ENCODE measurements at regions not wholly inside any gene's neighbourhood (a gene's known extent, or its start where the extent isn't known, plus 50 kb on each side); places are given as distances from the start of the nearest gene placed in this dataset.

- CTCF ChIA-PET = no interaction called here
- POLR2A ChIA-PET = no interaction called here
- ATAC-seq (no peak), DNase-seq (ENCODE audit: low read depth, low spot score) (no peak)
- no peak for TF ChIP-seq SIN3A (IDR thresholded peaks at IDR 0.05; ENCODE audit: borderline replicate concordance, insufficient read depth, low read depth, low read length)
- TF ChIP-seq CTCF (IDR thresholded peaks at IDR 0.05) = no peak
- no peak for TF ChIP-seq POLR2AphosphoS5 (IDR thresholded peaks at IDR 0.05; ENCODE audit: low read depth, low read length)
- Histone ChIP-seq H3K4me3 (ENCODE audit: low read depth in 2 of 2, low read length in 2 of 2) (no peak overlapping the region), H3K4me1 (ENCODE audit: control insufficient read depth, insufficient read depth, low read length) (no peaks in the 10 kb centered on the region), H3K27me3 (ENCODE audit: control insufficient read depth, insufficient read depth, low read length) (no peaks in the 10 kb centered on the region), H3K27ac (ENCODE audit: low read length) (no peak overlapping the region), H3K36me3 (ENCODE audit: control insufficient read depth, insufficient read depth, low read length) (no peaks in the 10 kb centered on the region), H3K9me3 (ENCODE audit: control insufficient read depth, insufficient read depth, low read depth, low read length) (no peaks in the 10 kb centered on the region)
- intact Hi-C loops (cut with micrococcal nuclease; ENCODE audit: unreplicated experiment) = no loop called here
- no TSS peak for BruUV-seq (replicated peaks)
- in situ Hi-C loops (cut with HindIII; ENCODE audit: low pct_unique_long_range_greater_than_20kb, low sequenced_read_pairs) = no loop called here
These were observed 786.8 kb downstream of the FAM181B start for GRCh38 chr11:81946831-81947230.

GRCh38 chr11:81942646-81943045, 791.0 kb downstream of the FAM181B start:
- Histone ChIP-seq H3K4me1 (ENCODE audit: control insufficient read depth, insufficient read depth, low read length) (no peaks in the 10 kb centered on the region), H3K27ac (ENCODE audit: low read length) (no peak overlapping the region), H3K27me3 (ENCODE audit: control insufficient read depth, insufficient read depth, low read length) (no peaks in the 10 kb centered on the region), H3K4me3 (ENCODE audit: low read depth in 2 of 2, low read length in 2 of 2) (no peak overlapping the region), H3K36me3 (ENCODE audit: control insufficient read depth, insufficient read depth, low read length) (no peaks in the 10 kb centered on the region), H3K9me3 (ENCODE audit: control insufficient read depth, insufficient read depth, low read depth, low read length) (peaks cover 8% of the 10 kb centered on the region; the same call in 1 of the 2 replicates)
- DNase-seq (ENCODE audit: low read depth, low spot score) (no peak), ATAC-seq (no peak)
- in situ Hi-C loops (cut with HindIII; ENCODE audit: low pct_unique_long_range_greater_than_20kb, low sequenced_read_pairs) (no loop called here), intact Hi-C loops (cut with micrococcal nuclease; ENCODE audit: unreplicated experiment) (no loop called here)
- ChIA-PET POLR2A (no interaction called here), CTCF (no interaction called here)
- no peak for TF ChIP-seq SIN3A (IDR thresholded peaks at IDR 0.05; ENCODE audit: borderline replicate concordance, insufficient read depth, low read depth, low read length)
- no TSS peak for BruUV-seq (replicated peaks)

- Histone ChIP-seq H3K4me1 (ENCODE audit: control insufficient read depth, insufficient read depth, low read length) (no peaks in the 10 kb centered on the region), H3K9me3 (ENCODE audit: control insufficient read depth, insufficient read depth, low read depth, low read length) (peaks cover 8% of the 10 kb centered on the region; the same call in 1 of the 2 replicates), H3K27me3 (ENCODE audit: control insufficient read depth, insufficient read depth, low read length) (no peaks in the 10 kb centered on the region), H3K27ac (ENCODE audit: low read length) (no peak overlapping the region), H3K4me3 (ENCODE audit: low read depth in 2 of 2, low read length in 2 of 2) (no peak overlapping the region), H3K36me3 (ENCODE audit: control insufficient read depth, insufficient read depth, low read length) (no peaks in the 10 kb centered on the region)
- ChIA-PET POLR2A (no interaction called here), CTCF (no interaction called here)
- ATAC-seq = no peak
- BruUV-seq (replicated peaks) = no TSS peak
- no peak for DNase-seq (ENCODE audit: low read depth, low spot score)
- TF ChIP-seq REST (IDR thresholded peaks at IDR 0.05; ENCODE audit: insufficient read depth in 1 of 2, low read depth in 2 of 2, low read length in 1 of 2) (no peak), TCF7L2 (IDR thresholded peaks at IDR 0.05; ENCODE audit: low read depth, low read length) (no peak), CTCF (IDR thresholded peaks at IDR 0.05) (no peak), SIN3A (IDR thresholded peaks at IDR 0.05; ENCODE audit: borderline replicate concordance, insufficient read depth, low read depth, low read length) (no peak), POLR2AphosphoS5 (IDR thresholded peaks at IDR 0.05; ENCODE audit: low read depth, low read length) (no peak)
- intact Hi-C loops (cut with micrococcal nuclease; ENCODE audit: unreplicated experiment) = no loop called here
- in situ Hi-C loops (cut with HindIII; ENCODE audit: low pct_unique_long_range_greater_than_20kb, low sequenced_read_pairs) = no loop called here
These were observed 791.7 kb downstream of the FAM181B start for GRCh38 chr11:81941998-81942397.

Data from Panc1 (cell line).